ENCODE measurements at regions not wholly inside any gene's neighbourhood (a gene's known extent, or its start where the extent isn't known, plus 50 kb on each side); places are given as distances from the start of the nearest gene placed in this dataset.

DNA sequence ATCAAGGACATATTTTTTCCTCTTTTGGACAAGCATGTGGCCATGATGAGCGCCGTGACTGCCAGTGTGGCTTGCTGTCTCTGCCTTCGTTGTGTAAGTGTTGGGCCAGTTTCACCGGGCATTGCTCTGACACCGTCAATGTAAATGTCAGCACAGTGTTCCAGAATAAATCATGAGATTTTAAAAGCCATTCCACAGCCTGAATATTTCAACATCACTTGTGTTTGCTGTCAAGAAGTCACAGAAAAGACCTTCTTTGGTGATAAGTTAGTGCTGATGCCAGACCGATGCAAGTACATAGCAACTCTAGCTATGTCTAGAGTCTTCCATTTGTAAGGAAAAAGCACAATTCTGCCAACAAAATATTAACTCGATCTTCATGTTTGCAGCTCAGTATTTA, 467.8 kb downstream of the TBC1D22A start:
- DNase-seq: no peak

DNA sequence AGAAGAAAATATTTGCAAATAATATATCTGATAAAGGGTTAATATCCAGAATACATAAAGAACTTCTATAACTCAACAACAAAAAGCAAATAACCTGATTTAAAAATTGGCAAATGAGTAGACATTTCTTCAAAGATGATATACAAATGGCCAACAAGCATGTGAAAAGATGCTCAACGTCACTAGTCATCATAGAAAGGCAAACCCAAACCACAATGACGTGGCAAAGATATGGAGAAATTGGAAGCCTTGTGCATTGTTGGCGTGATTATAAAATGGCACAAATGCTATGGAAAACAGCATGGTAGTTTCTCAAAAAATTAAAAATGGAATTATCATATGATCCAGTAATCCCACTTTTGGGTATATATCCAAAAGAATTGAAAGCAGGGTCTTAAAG, 466.3 kb downstream of the TBC1D22A start:
- DNase-seq: peak; percentile 10

DNA sequence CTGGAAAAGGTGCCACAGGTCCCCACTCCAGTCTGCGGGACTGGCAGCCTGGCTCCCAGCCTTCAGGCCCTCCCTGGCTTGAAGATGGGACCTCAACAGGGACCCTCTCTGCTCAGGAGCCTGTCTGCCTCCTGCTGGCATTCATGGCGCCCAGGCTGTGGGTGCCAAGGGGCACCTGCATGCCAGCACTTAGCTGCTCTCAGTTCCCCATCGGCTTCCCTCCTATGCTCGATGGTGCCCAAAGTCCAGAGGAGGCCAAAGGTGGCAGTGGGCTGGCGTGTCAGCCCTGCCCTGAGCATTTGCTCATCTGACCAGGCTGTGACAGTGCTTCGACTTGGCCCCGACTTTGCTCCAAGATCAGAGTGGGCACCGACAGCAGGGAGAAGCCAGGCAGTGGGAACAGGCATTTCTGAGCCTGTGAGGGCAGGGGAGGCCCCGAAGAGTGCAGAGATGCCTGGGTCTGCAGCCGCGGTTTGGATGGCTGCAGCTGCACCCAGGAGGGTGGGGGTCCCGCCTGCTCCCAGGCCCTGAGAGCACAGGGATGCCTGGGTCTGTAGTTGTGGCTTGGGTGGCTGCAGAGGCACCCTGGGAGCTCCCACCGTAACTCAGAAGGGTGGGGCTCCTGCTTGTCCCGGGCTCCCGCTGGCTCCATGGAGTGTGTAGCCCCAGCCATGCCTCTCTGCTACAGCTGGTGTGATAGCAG, 463.6 kb downstream of the TBC1D22A start:
- no peak for DNase-seq

DNA sequence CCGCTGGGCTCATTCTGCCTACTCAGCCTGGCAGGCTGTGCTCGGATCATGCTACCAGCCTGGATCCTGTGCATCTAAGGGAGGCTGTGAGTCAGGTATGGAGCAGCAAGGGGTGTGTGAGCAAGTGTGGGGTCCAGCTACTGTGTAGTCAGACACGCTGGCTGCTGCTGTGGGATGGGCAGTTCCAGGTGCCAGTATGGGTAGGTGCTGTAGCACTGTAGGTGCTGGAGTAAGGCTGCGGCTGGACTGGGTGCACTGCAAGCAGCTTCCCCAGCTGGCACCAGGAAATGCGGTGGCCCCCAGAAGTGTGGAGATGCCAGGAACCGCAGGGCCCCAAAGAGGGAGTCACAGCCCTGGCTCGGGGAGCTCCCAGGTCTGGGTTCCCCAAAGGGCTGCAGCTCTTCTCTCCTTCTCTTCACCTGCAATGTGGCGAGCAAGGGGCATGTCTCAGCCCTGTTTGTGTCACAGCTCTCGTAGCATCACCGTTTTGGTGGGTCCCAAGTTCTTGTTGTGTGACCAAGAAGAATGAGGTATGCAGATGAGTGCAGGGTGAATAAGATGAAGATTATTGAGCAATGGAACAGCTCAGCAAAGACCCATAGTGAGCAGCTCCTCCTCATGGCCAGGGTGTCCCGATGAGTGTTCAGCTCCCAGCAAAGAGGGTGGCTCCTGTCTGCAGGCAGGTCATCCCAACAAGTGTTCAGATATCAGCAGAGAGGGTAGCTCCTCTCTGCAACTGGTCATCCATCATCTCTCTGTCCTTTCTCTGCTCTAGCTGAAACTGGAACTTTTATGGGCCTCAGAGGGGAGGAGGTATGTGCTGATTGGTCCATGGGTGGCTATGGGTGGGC, 462.9 kb downstream of the TBC1D22A start:
- no peak for DNase-seq

All from hematopoietic multipotent progenitor cell treated with erythropoietin and hydrocortisone succinate and interleukin-3 and kit ligand, for 4 days (in vitro differentiated cells).